Gastroesophageal sphincter (tissue), 4 donors: ENCODE measurements at regions not wholly inside any gene's neighbourhood (a gene's known extent, or its start where the extent isn't known, plus 50 kb on each side); places are given as distances from the start of the nearest gene placed in this dataset.

Experiments used
- ATAC-seq: fragments of 150-250 bp; one replicate; pipeline ENCODE4 v1.9.1; 2016; ENCODE audit warnings: mild to moderate bottlenecking, moderate library complexity
- H3K27ac ChIP-seq, 4 donors: fragments of 200-600 bp; sonication (generic) in 3 of 4; 1 replicate in 3 of 4; 2 replicates in 1 of 4; pipeline ENCODE4 v1.5.1; 2016 to 2019
- H3K27me3 ChIP-seq: fragments of 200-600 bp; sonication (generic); one replicate; pipeline ENCODE4 v1.5.1; 2019
- H3K36me3 ChIP-seq, 2 donors: fragments of 200-600 bp; sonication (generic); one replicate each; pipeline ENCODE4 v1.5.1; 2019; ENCODE audit warnings: control low read depth in 1 of 2
- H3K4me1 ChIP-seq, 3 donors: fragments of 200-600 bp; sonication (generic); 1 replicate in 2 of 3; 2 replicates in 1 of 3; pipeline ENCODE4 v1.5.1; 2016 to 2019; ENCODE audit warnings: control low read depth in 2 of 3
- H3K4me3 ChIP-seq, 2 donors: fragments of 200-600 bp; sonication (generic); one replicate each; pipeline ENCODE4 v1.5.1; 2019; ENCODE audit warnings: mild to moderate bottlenecking in 1 of 2, moderate library complexity in 1 of 2
- H3K9me3 ChIP-seq, 3 donors: fragments of 200-600 bp; sonication (generic); one replicate each; pipeline ENCODE4 v1.5.1; 2017 to 2019; ENCODE audit warnings: control low read depth in 2 of 3
- EP300 ChIP-seq: sonication (generic); formaldehyde crosslinking; IDR thresholded peaks from one replicate; pipeline ENCODE4 v1.6.1; 2017; ENCODE audit warnings: antibody characterized with exemption, mild to moderate bottlenecking
- POLR2A ChIP-seq, 2 donors: fragments of 450-650 bp; IDR thresholded peaks; one replicate each; pipeline ENCODE4 v1.6.1; 2017; ENCODE audit warnings: antibody characterized with exemption in 2 of 2, mild to moderate bottlenecking in 2 of 2, moderate library complexity in 1 of 2
- POLR2AphosphoS5 ChIP-seq: sonication (generic); formaldehyde crosslinking; IDR thresholded peaks from one replicate; pipeline ENCODE4 v1.6.1; 2017; ENCODE audit warnings: antibody characterized with exemption
- WGBS, 2 donors: methylation state at CpG; one replicate each; pipeline ENCODE4 v1.1.5; 2018; ENCODE audit warnings: low coverage in 1 of 2; 5-methylcytosine and 5-hydroxymethylcytosine counted together
- TF ChIP-seq, protein P1 (sequence below), 4 experiments: fragments of 200-600 bp in 2 of 4; fragments of 450-650 bp in 2 of 4; sonication (generic) in 1 of 4; IDR thresholded peaks; one replicate each; pipeline ENCODE4 v1.5.1; 2017 to 2019; ENCODE audit warnings: antibody characterized with exemption in 4 of 4, mild to moderate bottlenecking in 2 of 4, moderate library complexity in 2 of 4

GRCh38 chr3:124535306-124535705 is 194.9 kb upstream of the UMPS start:
- no peaks in the 10 kb centered on the region for H3K27me3 ChIP-seq
- no peak overlapping the region for H3K27ac ChIP-seq
- ATAC-seq = no peak
- no peak for TF ChIP-seq POLR2A (IDR thresholded peaks at IDR 0.05)
- TF ChIP-seq POLR2AphosphoS5 = no peak
- TF ChIP-seq, protein P1, sequence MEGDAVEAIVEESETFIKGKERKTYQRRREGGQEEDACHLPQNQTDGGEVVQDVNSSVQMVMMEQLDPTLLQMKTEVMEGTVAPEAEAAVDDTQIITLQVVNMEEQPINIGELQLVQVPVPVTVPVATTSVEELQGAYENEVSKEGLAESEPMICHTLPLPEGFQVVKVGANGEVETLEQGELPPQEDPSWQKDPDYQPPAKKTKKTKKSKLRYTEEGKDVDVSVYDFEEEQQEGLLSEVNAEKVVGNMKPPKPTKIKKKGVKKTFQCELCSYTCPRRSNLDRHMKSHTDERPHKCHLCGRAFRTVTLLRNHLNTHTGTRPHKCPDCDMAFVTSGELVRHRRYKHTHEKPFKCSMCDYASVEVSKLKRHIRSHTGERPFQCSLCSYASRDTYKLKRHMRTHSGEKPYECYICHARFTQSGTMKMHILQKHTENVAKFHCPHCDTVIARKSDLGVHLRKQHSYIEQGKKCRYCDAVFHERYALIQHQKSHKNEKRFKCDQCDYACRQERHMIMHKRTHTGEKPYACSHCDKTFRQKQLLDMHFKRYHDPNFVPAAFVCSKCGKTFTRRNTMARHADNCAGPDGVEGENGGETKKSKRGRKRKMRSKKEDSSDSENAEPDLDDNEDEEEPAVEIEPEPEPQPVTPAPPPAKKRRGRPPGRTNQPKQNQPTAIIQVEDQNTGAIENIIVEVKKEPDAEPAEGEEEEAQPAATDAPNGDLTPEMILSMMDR (IDR thresholded peaks at IDR 0.05) = no peak
- no peak for TF ChIP-seq EP300
- H3K4me3 ChIP-seq = no peak overlapping the region
- no peaks in the 10 kb centered on the region for H3K36me3 ChIP-seq
- H3K4me1 ChIP-seq = no peaks in the 10 kb centered on the region
- H3K9me3 ChIP-seq = no peaks in the 10 kb centered on the region
- 82 to 83% methylated on average over 1 of the region's 1 CpG for WGBS, 2 donors

GRCh38 chr3:124540550-124541211 is 189.6 kb upstream of the UMPS start:
- Histone ChIP-seq H3K36me3 (no peaks in the 10 kb centered on the region), H3K9me3 (no peaks in the 10 kb centered on the region), H3K27me3 (no peaks in the 10 kb centered on the region), H3K27ac (no peak overlapping the region), H3K4me1 (no peaks in the 10 kb centered on the region), H3K4me3 (no peak overlapping the region)
- no peak for ATAC-seq
- TF ChIP-seq, protein P1 (IDR thresholded peaks at IDR 0.05) = no peak
- no peak for TF ChIP-seq POLR2A (IDR thresholded peaks at IDR 0.05)
- no peak for TF ChIP-seq POLR2AphosphoS5
- TF ChIP-seq EP300 = no peak
- 78 to 80% methylated on average over 5 to 6 of the region's 6 CpGs for WGBS, 2 donors

DNA sequence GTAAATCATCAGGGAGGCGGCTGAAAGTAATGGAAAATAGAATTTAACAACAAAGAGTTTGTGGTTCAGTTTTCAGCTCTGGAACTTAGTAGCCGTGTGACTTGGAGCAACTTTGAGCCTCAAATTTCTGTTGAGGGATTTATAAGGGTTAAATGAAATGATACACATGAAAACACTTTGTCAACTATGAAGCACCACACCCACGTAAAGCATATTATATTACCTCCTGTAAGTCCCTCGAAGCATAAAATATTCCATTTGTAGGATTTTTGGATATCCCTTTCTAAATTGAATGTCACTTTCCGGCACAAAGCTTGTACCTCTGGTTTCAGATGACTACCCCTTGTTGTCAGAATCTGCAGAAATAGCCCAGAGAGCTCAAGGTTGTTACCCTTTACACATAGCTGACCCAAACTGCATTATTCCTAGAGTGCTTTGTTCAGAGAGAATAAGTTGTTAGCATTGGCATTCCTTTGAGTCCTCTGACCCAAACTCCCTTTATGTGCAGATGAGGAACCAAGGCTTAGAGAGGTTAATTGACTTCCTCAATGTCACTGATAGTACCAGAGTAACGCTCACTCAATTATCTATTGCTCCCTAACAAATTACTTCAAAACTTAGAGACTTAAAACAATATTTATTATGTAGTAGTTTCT is 187.9 kb upstream of the UMPS start:
- TF ChIP-seq, protein P1 (IDR thresholded peaks at IDR 0.05) = no peak
- TF ChIP-seq POLR2A (IDR thresholded peaks at IDR 0.05) = no peak
- Histone ChIP-seq H3K4me3 (no peak overlapping the region), H3K27ac (no peak overlapping the region), H3K36me3 (no peaks in the 10 kb centered on the region), H3K9me3 (no peaks in the 10 kb centered on the region), H3K27me3 (no peaks in the 10 kb centered on the region), H3K4me1 (no peaks in the 10 kb centered on the region)
- 82% methylated on average over 6 of the region's 6 CpGs for WGBS, 2 donors
- no peak for ATAC-seq

GRCh38 chr3:124545891-124546290 is 184.4 kb upstream of the UMPS start:
- no peaks in the 10 kb centered on the region for H3K9me3 ChIP-seq
- TF ChIP-seq POLR2AphosphoS5 = no peak
- TF ChIP-seq EP300 = no peak
- TF ChIP-seq, protein P1 (IDR thresholded peaks at IDR 0.05) = no peak
- no peak for TF ChIP-seq POLR2A (IDR thresholded peaks at IDR 0.05)
- peaks cover 0 to 9% (median 0%) of the 10 kb centered on the region in 3 donors for H3K4me1 ChIP-seq
- ATAC-seq = no peak
- no peak overlapping the region for H3K27ac ChIP-seq
- H3K4me3 ChIP-seq = no peak overlapping the region
- WGBS, 2 donors = 64 to 74% methylated on average over 2 to 3 of the region's 3 CpGs
- no peaks in the 10 kb centered on the region for H3K36me3 ChIP-seq
- H3K27me3 ChIP-seq = no peaks in the 10 kb centered on the region

DNA sequence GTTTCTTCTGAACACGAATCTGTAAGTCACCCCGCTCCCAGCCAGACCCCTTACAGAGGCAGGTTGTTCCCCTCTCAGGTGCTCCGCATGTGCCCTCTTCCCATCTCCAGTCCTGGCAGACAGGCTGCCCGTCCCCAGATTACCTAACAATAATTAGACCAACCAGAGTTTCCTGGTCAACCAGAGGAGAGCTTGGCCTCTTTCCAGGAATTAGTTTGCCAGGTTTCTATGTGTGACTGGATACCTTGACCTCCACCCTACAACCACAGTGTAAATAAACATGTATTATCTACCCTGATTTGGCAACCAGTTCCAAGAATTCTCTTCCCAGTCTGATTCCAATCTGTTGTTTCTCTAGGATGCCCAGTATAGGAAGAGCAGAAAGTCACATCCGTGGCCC is 178.0 kb upstream of the UMPS start:
- H3K36me3 ChIP-seq = no peaks in the 10 kb centered on the region
- ATAC-seq = no peak
- no peak for TF ChIP-seq EP300
- TF ChIP-seq, protein P1 (IDR thresholded peaks at IDR 0.05) = no peak
- TF ChIP-seq POLR2AphosphoS5 = no peak
- TF ChIP-seq POLR2A (IDR thresholded peaks at IDR 0.05) = no peak

More for the DNA sequence above, 178.0 kb upstream of the UMPS start:
- H3K4me1 ChIP-seq = peaks cover 0 to 49% (median 2%) of the 10 kb centered on the region in 3 donors
- no peak overlapping the region for H3K4me3 ChIP-seq
- H3K27me3 ChIP-seq = no peaks in the 10 kb centered on the region
- H3K9me3 ChIP-seq = no peaks in the 10 kb centered on the region
- no peak overlapping the region for H3K27ac ChIP-seq
- 32 to 64% methylated on average over 4 to 5 of the region's 5 CpGs for WGBS, 2 donors
